Hepatocyte (in vitro differentiated cells): ENCODE measurements at regions not wholly inside any gene's neighbourhood (a gene's known extent, or its start where the extent isn't known, plus 50 kb on each side); places are given as distances from the start of the nearest gene placed in this dataset.

Experiments
- DNase-seq: peaks from one replicate; pipeline ENCODE4 v3.0.0-alpha.2; 2016; ENCODE audit warnings: low spot score
- H2AFZ ChIP-seq: fragments of 200-600 bp; sonication (generic); 2 replicates; pipeline ENCODE4 v1.6.0; 2016; ENCODE audit warnings: antibody characterized with exemption, mild to moderate bottlenecking
- H3K27ac ChIP-seq: fragments of 200-600 bp; sonication (generic); 2 replicates; pipeline ENCODE4 v1.5.1; 2016; ENCODE audit warnings: mild to moderate bottlenecking
- H3K27me3 ChIP-seq: fragments of 200-600 bp; sonication (generic); 2 replicates; pipeline ENCODE4 v1.6.1; 2016
- H3K36me3 ChIP-seq: fragments of 200-600 bp; sonication (generic); replicated peaks from 2 replicates; pipeline ENCODE4 v1.5.1; 2016; ENCODE audit warnings: low read depth; ENCODE audit not compliant: insufficient read depth
- H3K4me1 ChIP-seq: fragments of 200-600 bp; sonication (generic); 2 replicates; pipeline ENCODE4 v1.5.1; 2016; ENCODE audit warnings: mild to moderate bottlenecking, moderate library complexity; ENCODE audit not compliant: insufficient read depth
- H3K4me2 ChIP-seq: fragments of 200-600 bp; sonication (generic); 2 replicates; pipeline ENCODE4 v1.6.0; 2016
- H3K4me3 ChIP-seq: fragments of 200-600 bp; sonication (generic); 2 replicates; pipeline ENCODE4 v1.5.1; 2016; ENCODE audit warnings: mild to moderate bottlenecking
- H3K79me2 ChIP-seq: fragments of 200-600 bp; sonication (generic); 2 replicates; pipeline ENCODE4 v1.6.0; 2017; ENCODE audit warnings: mild to moderate bottlenecking
- H3K9me2 ChIP-seq: fragments of 200-600 bp; sonication (generic); replicated peaks from 2 replicates; pipeline ENCODE4 v1.6.0; 2017; ENCODE audit warnings: mild to moderate bottlenecking; ENCODE audit not compliant: insufficient read depth
- H3K9me3 ChIP-seq: fragments of 200-600 bp; sonication (generic); 2 replicates; pipeline ENCODE4 v1.5.1; 2016; ENCODE audit warnings: low read depth, mild to moderate bottlenecking
- H4K20me1 ChIP-seq: fragments of 200-600 bp; sonication (generic); 2 replicates; pipeline ENCODE4 v1.6.0; 2016; ENCODE audit warnings: mild to moderate bottlenecking; ENCODE audit not compliant: insufficient read depth, poor library complexity, severe bottlenecking
- CTCF ChIP-seq: fragments of 200-600 bp; sonication (generic); IDR thresholded peaks from 2 replicates; pipeline ENCODE4 v1.5.1; 2016; ENCODE audit warnings: antibody characterized with exemption, mild to moderate bottlenecking; ENCODE audit not compliant: poor library complexity
- EZH2 ChIP-seq: fragments of 200-600 bp; sonication (generic); IDR thresholded peaks from 2 replicates; pipeline ENCODE4 v1.6.1; 2016; ENCODE audit warnings: antibody characterized with exemption, mild to moderate bottlenecking, borderline replicate concordance
- EZH2phosphoT487 ChIP-seq: fragments of 200-600 bp; sonication (generic); IDR thresholded peaks from one replicate; pipeline ENCODE4 v1.6.1; 2018; ENCODE audit warnings: antibody characterized with exemption, mild to moderate bottlenecking, low read depth, moderate library complexity; ENCODE audit not compliant: unreplicated experiment, severe bottlenecking
- WGBS: methylation state at CpG from one replicate; pipeline ENCODE4 v1.1.6; 2016; ENCODE audit warnings: low lambda C conversion rate; ENCODE audit errors: missing lambda C conversion rate; 5-methylcytosine and 5-hydroxymethylcytosine counted together

- H3K4me1 ChIP-seq: no peaks in the 10 kb centered on the region
- H3K36me3 ChIP-seq: no peaks in the 10 kb centered on the region
- no peaks in the 10 kb centered on the region for H4K20me1 ChIP-seq
- no peak overlapping the region for H3K4me3 ChIP-seq
- no peak overlapping the region for H2AFZ ChIP-seq
- H3K9me2 ChIP-seq: no peaks in the 10 kb centered on the region
- no peak overlapping the region for H3K27ac ChIP-seq
- no peak for DNase-seq
- H3K27me3 ChIP-seq: no peaks in the 10 kb centered on the region
- TF ChIP-seq CTCF: no peak
- TF ChIP-seq EZH2phosphoT487: no peak
- no peak for TF ChIP-seq EZH2
- H3K9me3 ChIP-seq: no peaks in the 10 kb centered on the region
- WGBS: 96% methylated on average over 24 of the region's 24 CpGs
- H3K4me2 ChIP-seq: no peak overlapping the region
- H3K79me2 ChIP-seq: no peaks in the 10 kb centered on the region
Observed at GRCh38 chr9:30758726-30759446, 1625.6 kb upstream of the ACO1 start.

- H3K4me2 ChIP-seq: no peak overlapping the region
- DNase-seq: no peak
- H3K4me1 ChIP-seq: no peaks in the 10 kb centered on the region
- no peaks in the 10 kb centered on the region for H3K36me3 ChIP-seq
- no peak overlapping the region for H2AFZ ChIP-seq
- no peaks in the 10 kb centered on the region for H3K9me2 ChIP-seq
- TF ChIP-seq EZH2 (no peak), CTCF (no peak), EZH2phosphoT487 (no peak)
- no peak overlapping the region for H3K4me3 ChIP-seq
- WGBS: 88% methylated on average over 2 of the region's 2 CpGs
- no peaks in the 10 kb centered on the region for H3K27me3 ChIP-seq
- H4K20me1 ChIP-seq: no peaks in the 10 kb centered on the region
- H3K27ac ChIP-seq: no peak overlapping the region
- no peaks in the 10 kb centered on the region for H3K79me2 ChIP-seq
- no peaks in the 10 kb centered on the region for H3K9me3 ChIP-seq
Observed at GRCh38 chr9:30765318-30765717, 1619.1 kb upstream of the ACO1 start.

GRCh38 chr9:30771163-30771708 is 1613.2 kb upstream of the ACO1 start:
- H3K4me1 ChIP-seq: no peaks in the 10 kb centered on the region
- no peaks in the 10 kb centered on the region for H3K27me3 ChIP-seq
- no peak for DNase-seq
- no peak overlapping the region for H3K4me2 ChIP-seq
- no peaks in the 10 kb centered on the region for H3K36me3 ChIP-seq
- no peak for TF ChIP-seq EZH2
- no peak for TF ChIP-seq CTCF
- TF ChIP-seq EZH2phosphoT487: no peak
- no peak overlapping the region for H3K4me3 ChIP-seq
- H3K79me2 ChIP-seq: no peaks in the 10 kb centered on the region
- no peak overlapping the region for H2AFZ ChIP-seq
- no peaks in the 10 kb centered on the region for H3K9me3 ChIP-seq
- no peaks in the 10 kb centered on the region for H3K9me2 ChIP-seq
- no peaks in the 10 kb centered on the region for H4K20me1 ChIP-seq
- H3K27ac ChIP-seq: no peak overlapping the region

GRCh38 chr9:30771760-30772159 is 1612.7 kb upstream of the ACO1 start:
- H3K4me3 ChIP-seq: no peak overlapping the region
- no peak for DNase-seq
- H3K36me3 ChIP-seq: no peaks in the 10 kb centered on the region
- H3K4me1 ChIP-seq: no peaks in the 10 kb centered on the region
- no peak overlapping the region for H3K4me2 ChIP-seq
- no peaks in the 10 kb centered on the region for H3K9me3 ChIP-seq
- no peak overlapping the region for H3K27ac ChIP-seq
- no peaks in the 10 kb centered on the region for H4K20me1 ChIP-seq
- H3K9me2 ChIP-seq: no peaks in the 10 kb centered on the region
- H3K79me2 ChIP-seq: no peaks in the 10 kb centered on the region
- H3K27me3 ChIP-seq: no peaks in the 10 kb centered on the region
- TF ChIP-seq EZH2: no peak
- 72% methylated on average over 2 of the region's 2 CpGs for WGBS
- no peak overlapping the region for H2AFZ ChIP-seq
